HG02763 (cell line): ENCODE measurements at regions not wholly inside any gene's neighbourhood (a gene's known extent, or its start where the extent isn't known, plus 50 kb on each side); places are given as distances from the start of the nearest gene placed in this dataset.
A peak's percentile ranks its signal among the peaks of the same experiment; 100 is the strongest.

ENCODE experiments used
- ATAC-seq: cut with Tn5 transposase; IDR thresholded peaks from one replicate; pipeline ENCODE4 v1.9.1; 2021; ENCODE audit warnings: mild to moderate bottlenecking, moderate library complexity; ENCODE audit not compliant: unreplicated experiment

GRCh38 chr1:186559601-186560116, 98.7 kb upstream of the PDC start:
- ATAC-seq: no peak

GRCh38 chr1:186557147-186557777, 96.3 kb upstream of the PDC start:
- no peak for ATAC-seq

DNA sequence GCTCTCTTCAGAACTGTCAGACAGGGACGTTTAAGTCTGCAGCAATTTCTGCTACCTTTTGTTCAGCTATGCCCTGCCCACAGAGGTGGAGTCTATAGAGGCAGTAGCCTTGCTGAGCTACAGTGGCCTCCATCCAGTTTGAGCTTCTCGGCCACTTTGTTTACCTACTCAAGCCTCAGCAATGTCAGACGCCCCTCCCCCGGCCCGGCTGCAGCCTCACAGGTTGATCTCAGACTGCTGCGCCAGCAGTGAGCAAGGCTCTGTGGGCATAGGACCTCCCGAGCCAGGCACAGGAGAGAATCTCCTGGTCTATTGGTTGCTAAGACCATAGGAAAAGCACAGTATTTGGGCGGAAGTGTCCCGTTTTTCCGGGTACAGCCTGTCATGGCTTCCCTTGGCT, 89.9 kb upstream of the PDC start:
- no peak for ATAC-seq

GRCh38 chr1:186541003-186541402, 80.1 kb upstream of the PDC start:
- no peak for ATAC-seq

GRCh38 chr1:186540521-186540920, 79.6 kb upstream of the PDC start:
- no peak for ATAC-seq

- ATAC-seq: no peak
Measured at GRCh38 chr1:186536273-186536890, 75.5 kb upstream of the PDC start.

DNA sequence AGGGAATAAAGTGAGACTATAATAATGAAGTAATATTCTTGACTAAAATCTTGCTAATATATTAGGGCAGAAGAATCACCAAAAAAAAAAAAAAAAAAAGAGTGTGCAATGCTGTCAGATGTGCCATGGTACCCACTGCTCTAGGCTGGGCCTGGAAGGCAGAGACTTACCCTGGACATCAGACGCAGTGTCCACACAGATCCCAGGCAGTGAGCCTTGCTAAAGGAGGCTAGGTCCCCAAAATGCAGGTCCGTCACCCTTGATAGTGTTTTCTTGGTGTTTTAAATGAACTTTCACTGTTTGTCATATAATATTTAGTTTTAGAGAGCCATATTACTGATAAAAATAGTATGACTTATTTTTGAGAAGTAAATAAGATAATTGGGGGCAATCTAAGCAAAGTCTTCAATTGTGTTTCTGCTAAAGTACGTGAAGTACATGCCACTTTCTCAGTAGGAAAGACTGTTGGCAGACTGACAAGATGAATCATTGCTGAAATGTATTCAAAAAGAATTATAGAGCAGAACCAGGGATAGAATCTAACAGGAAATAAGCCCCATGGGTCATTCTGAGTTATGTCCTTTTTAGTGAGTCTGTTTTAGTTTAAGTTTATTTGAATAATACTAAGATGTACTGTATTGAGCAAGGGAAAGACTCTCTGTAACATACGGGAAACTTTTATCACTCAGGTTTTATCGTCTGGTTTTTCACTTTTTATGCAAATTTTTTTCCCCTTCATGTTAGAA, 74.6 kb upstream of the PDC start:
- no peak for ATAC-seq

- no peak for ATAC-seq
Measured at GRCh38 chr1:186534401-186534800, 73.5 kb upstream of the PDC start.

DNA sequence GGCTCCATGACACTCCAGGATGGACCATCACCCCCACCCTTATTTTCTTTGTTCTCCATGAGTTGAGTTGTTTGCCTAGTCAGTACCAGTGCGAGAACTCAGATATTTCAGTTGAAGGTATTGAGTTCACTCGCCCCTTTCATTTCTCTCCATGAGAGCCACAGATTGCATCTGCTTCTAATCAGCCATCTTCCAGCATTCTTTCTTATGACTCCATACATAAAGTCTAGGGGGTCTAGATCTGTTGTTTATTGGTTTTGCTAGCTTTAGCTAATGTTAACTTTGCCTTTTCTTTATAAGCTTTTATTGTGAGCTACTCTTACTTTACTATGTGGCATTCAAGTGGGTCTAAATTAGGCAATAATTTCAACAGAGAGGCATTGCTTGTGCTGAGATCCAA, 71.6 kb upstream of the PDC start:
- ATAC-seq: no peak

DNA sequence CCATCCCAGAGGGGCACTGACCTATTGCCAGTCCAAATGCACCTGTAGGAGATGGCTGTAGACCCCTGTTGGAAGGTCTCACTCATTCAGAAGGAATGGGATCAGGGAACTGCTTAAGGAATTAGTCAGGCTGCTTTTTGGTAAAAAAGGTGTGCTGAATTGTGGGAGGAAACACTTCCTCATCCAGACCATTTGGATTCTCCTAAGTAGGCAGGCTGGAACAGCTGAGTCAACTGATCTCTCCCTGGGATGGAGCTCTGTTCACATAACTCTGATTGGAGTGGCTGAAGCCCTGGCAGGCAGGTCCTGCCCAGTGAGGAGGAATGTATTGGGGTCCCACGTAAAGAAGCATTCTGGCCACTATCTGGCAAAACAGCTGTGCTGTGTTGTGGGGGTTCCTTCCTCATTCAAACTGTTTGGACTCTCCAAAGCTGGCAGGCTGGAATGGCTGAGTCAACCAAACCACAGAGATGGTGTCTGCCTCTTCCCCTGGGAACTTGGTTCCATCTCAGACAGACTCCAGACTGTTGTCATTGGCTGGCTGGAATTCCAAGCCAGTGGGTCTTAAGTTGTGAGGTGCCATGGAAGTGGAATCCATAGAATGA, 70.7 kb upstream of the PDC start:
- ATAC-seq: no peak

DNA sequence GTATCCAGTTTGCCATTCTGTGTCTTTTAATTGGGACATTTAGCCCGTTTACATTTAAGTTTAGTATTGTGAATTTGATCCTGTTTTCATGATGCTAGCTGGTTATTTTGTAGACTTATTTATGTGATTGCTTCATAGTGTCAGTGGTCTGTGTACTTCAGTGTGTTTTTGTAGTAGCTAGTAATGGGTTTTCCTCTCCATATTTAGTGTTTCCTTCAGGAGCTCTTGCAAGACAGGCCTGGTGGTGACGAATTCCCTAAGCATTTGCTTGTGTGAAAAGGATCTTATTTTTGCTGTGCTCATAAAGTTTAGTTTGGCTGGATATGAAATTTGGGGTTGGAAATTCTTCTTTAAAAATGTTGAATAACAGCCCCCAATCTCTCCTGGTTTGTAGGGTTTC, 69.2 kb upstream of the PDC start:
- no peak for ATAC-seq

DNA sequence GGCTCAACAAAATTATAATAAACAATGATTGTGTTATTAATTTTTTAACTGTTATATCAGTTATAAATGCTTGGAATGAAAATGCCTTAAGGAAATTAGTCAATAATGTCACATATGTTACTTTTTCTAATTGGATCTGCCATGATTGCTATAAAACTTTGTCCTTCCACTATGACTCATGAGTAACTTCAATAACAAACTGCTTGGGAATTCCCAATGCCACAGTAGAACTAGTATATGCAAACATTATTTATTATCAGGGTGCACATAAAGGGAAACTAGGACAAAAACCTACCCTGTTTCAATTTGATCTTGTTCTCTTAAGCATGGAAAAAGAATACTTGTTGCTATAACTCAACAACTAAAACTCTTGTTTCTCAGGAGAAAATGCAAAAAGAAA, 59.1 kb upstream of the PDC start:
- ATAC-seq: no peak

- peak; percentile 55 for ATAC-seq
Measured at GRCh38 chr1:186518822-186519381, 58.0 kb upstream of the PDC start.

DNA sequence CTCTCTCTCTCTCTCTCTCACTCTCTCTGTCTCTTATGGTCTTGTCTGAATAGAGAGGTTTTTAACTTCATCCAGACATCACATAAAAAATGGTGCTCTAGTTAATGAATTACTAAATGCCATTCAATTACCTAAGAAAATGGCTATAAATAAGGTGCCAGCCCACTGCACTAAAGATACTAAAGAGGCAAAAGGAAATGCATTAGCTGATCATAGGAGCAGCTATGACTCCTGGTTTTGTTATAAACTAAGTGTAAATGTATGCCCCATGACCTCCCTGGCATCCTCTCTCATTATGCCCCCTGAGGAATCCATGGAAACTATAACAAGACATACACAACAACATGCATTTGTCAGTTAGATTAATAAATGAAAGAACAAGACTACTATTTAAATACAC, 57.5 kb upstream of the PDC start:
- ATAC-seq: no peak

DNA sequence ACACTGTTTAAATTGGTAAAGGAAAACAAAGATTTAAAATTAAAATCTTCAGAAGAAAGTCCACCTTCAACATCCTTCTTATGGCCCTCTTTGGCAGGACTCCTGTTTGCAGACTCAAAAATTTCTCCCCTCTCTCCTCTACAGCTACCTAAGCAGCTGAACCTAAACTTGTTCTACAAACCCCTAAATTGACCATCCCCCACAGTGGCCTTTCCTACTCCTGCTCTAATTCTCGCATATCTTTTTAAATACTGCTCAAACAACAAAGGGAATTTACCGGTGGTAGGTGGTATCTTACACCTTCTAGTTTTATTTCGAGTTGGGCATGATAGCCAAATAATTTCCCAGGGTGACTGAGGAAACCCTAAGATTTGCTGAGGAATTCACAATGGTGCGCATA, 53.5 kb upstream of the PDC start:
- ATAC-seq: no peak

- no peak for ATAC-seq
Measured at GRCh38 chr1:186513526-186513925, 52.6 kb upstream of the PDC start.

DNA sequence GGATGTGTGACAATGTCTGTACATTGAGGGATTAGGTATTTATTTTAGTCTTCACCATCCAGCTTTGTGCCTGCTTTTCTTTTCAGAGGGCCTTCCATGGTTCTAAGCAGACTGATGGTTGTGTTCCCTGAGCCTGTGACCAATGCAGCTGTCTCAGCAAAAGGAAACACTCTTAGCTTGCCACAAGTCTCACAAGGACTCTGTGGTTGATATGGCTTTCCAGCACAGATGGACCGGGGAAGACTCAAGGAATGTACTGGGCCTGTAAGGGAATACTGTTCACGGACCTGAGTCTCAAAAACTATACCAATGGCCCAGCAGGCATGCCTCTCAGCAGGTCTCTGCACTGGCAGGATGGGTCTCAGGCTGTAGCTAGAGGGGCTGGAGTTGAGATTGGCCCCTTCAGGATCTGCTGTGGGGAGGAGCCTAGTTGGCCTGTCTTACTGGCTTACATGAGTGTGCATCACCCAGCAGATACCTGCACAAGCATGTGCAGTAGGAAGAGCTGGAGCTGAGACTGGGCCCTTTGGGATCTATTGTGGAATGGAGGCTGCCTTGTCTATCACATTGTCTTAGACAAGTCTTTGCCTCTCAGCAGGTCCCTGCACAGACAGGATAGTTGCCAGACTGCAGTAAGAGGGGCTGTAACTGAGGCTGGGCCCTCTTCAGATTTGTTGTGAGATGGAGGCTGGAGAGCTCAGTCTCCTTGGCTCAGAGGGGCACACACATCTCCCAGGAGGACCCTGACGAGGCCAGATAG, 52.0 kb upstream of the PDC start:
- ATAC-seq: no peak

DNA sequence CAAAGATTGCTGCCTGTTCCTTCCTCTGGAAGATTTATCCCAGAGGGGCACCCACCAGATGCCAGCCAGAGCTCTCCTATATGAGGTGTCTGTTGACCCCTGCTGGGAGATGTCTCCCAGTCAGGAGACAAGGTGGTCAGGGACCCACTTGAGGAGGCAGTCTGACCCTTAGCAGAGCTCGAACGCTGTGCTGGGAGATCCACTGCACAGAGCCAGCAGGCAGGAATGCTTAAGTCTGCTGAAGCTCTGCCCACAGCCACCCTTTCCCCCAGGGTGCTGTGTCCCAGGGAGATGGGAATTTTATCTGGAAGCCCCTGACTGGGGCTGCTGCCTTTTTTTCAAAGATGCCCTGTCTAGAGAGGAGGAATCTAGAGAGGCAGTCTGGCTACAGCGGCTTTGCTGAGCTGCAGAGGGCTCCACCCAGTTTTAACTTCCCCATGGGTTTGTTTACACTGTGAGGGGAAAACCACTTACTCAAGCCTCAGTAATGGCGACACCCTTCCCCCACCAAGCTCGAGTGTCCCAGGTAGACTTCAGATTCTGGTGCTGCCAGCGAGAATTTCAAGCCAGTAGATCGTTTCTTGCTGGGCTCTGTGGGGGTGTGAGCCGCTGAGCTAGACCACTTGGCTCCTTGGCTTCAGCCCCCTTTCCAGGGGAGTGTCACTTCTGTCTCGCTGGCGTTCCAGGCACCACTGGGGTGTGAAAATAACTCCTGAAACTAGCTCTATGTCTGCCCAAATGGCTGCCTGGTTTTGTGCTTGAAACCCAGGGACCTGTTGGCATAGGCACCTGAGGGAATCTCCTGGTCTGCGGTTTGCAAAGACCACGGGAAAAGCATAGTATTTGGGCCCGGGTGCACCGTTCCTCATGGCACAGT, 51.1 kb upstream of the PDC start:
- ATAC-seq: peak; percentile 88
